Small intestine (tissue), 7 donors: ENCODE measurements at regions not wholly inside any gene's neighbourhood (a gene's known extent, or its start where the extent isn't known, plus 50 kb on each side); places are given as distances from the start of the nearest gene placed in this dataset.
"Not testable (repeated sequence)": the region's sequence is repeated elsewhere in the genome, so short reads cannot be mapped to it uniquely, and the experiment has no call there.

Experiments used
- DNase-seq, 2 donors: peaks; one replicate each; pipeline versions ENCODE4 v3.0.0 to v3.0.0-alpha.2; 2013
- FAIRE-seq: peaks from 2 replicates; lab custom pipeline; 2012; peaks lifted over from hg19 to GRCh38; lab: Jason Lieb, UNC
- H3K27ac ChIP-seq, 3 donors: one replicate each; pipeline ENCODE4 v1.5.1; 2013; ENCODE audit warnings: low read length in 2 of 3, mild to moderate bottlenecking in 2 of 3, control low read depth in 1 of 3, inconsistent platforms in 1 of 3, low read depth in 1 of 3, moderate library complexity in 1 of 3
- H3K27me3 ChIP-seq, 3 donors: one replicate each; pipeline ENCODE4 v1.6.1; 2013; ENCODE audit warnings: low read length in 3 of 3, inconsistent platforms in 1 of 3; ENCODE audit not compliant: control insufficient read depth in 3 of 3, insufficient read depth in 3 of 3
- H3K36me3 ChIP-seq, 3 donors: one replicate each; pipeline ENCODE4 v1.6.1; 2013; ENCODE audit warnings: low read length in 3 of 3, inconsistent platforms in 1 of 3, low read depth in 1 of 3, mild to moderate bottlenecking in 1 of 3, moderate library complexity in 1 of 3; ENCODE audit not compliant: control insufficient read depth in 3 of 3, insufficient read depth in 2 of 3
- H3K4me1 ChIP-seq, 3 donors: one replicate each; pipeline ENCODE4 v1.6.1; 2013; ENCODE audit warnings: low read length in 2 of 3, inconsistent platforms in 1 of 3, low read depth in 1 of 3, mild to moderate bottlenecking in 1 of 3, moderate library complexity in 1 of 3; ENCODE audit not compliant: control insufficient read depth in 3 of 3, insufficient read depth in 2 of 3
- H3K4me3 ChIP-seq, 3 donors: one replicate each; pipeline ENCODE4 v1.5.1; 2013; ENCODE audit warnings: low read length in 3 of 3, control low read depth in 1 of 3, inconsistent platforms in 1 of 3, low read depth in 1 of 3, mild to moderate bottlenecking in 1 of 3, moderate library complexity in 1 of 3
- H3K9me3 ChIP-seq, 2 donors: one replicate each; pipeline ENCODE4 v1.6.1; 2013; ENCODE audit warnings: low read depth in 1 of 2, low read length in 1 of 2; ENCODE audit not compliant: control insufficient read depth in 2 of 2, insufficient read depth in 1 of 2
- whole genome bisulfite sequencing, 3 donors: extraction: QIAGEN DNeasy Blood & Tissue Kit; methylation state at CpG; one replicate each; pipeline ENCODE4 v1.1.7; 2013; 5-methylcytosine and 5-hydroxymethylcytosine counted together
- donor health status: healthy with polysubstance abuse.
- donor health status: control.
- donor health status: control.
- donor health status: Bipolar disorder and iron deficiency.
- donor health status: healthy.

GRCh38 chr7:6882321-6882721 is 56.2 kb upstream of the CCZ1B start:
- H3K4me1 ChIP-seq, DNase-seq, H3K9me3 ChIP-seq, H3K27ac ChIP-seq, H3K27me3 ChIP-seq, H3K4me3 ChIP-seq, H3K36me3 ChIP-seq, FAIRE-seq: not testable (repeated sequence)
- 70 to 80% (median 75%) methylated on average over 8 of the region's 8 CpGs for WGBS, 3 donors

- WGBS, 3 donors = 85 to 90% (median 88%) methylated on average over 9 to 10 of the region's 10 CpGs
- not testable (repeated sequence) for H3K36me3 ChIP-seq, H3K27me3 ChIP-seq, FAIRE-seq, H3K4me1 ChIP-seq, DNase-seq, H3K9me3 ChIP-seq, H3K4me3 ChIP-seq, H3K27ac ChIP-seq
Observed at GRCh38 chr7:6883756-6884155, 57.7 kb upstream of the CCZ1B start.

GRCh38 chr7:6886198-6886597 is 60.1 kb upstream of the CCZ1B start:
- Histone ChIP-seq H3K4me3 (no peak overlapping the region), H3K27me3 (no peaks in the 10 kb centered on the region), H3K36me3 (no peaks in the 10 kb centered on the region), H3K9me3 (no peaks in the 10 kb centered on the region), H3K4me1 (no peaks in the 10 kb centered on the region), H3K27ac (no peak overlapping the region)
- FAIRE-seq (no peak), DNase-seq (no peak)
- 62 to 71% (median 64%) methylated on average over 8 of the region's 8 CpGs for WGBS, 3 donors

- H3K27me3 ChIP-seq, H3K27ac ChIP-seq, H3K4me3 ChIP-seq, FAIRE-seq, H3K4me1 ChIP-seq, H3K9me3 ChIP-seq, DNase-seq, H3K36me3 ChIP-seq: not testable (repeated sequence)
- WGBS, 3 donors = 81 to 89% (median 87%) methylated on average over 13 of the region's 13 CpGs
Observed at GRCh38 chr7:6888267-6889045, 62.4 kb upstream of the CCZ1B start.

- FAIRE-seq = no peak
Observed at GRCh38 chr7:6889252-6889812, 63.3 kb upstream of the CCZ1B start.

GRCh38 chr7:6902097-6902518 is 76.0 kb upstream of the CCZ1B start:
- not testable (repeated sequence) for H3K4me3 ChIP-seq, DNase-seq, FAIRE-seq, H3K4me1 ChIP-seq, H3K27me3 ChIP-seq, H3K27ac ChIP-seq, H3K36me3 ChIP-seq
- WGBS, 3 donors = 19 to 36% (median 26%) methylated on average over 4 of the region's 4 CpGs
- peaks cover 0 to 11% of the 10 kb centered on the region in 2 donors for H3K9me3 ChIP-seq

More at GRCh38 chr7:6889252-6889812, 63.3 kb upstream of the CCZ1B start:
- DNase-seq = no peak
- Histone ChIP-seq H3K9me3 (no peaks in the 10 kb centered on the region), H3K36me3 (no peaks in the 10 kb centered on the region), H3K27ac (no peak overlapping the region), H3K4me1 (no peaks in the 10 kb centered on the region), H3K4me3 (no peak overlapping the region), H3K27me3 (no peaks in the 10 kb centered on the region)
- WGBS, 3 donors = 86 to 92% (median 90%) methylated on average over 8 of the region's 8 CpGs

GRCh38 chr7:6903289-6903688 is 77.2 kb upstream of the CCZ1B start:
- H3K27me3 ChIP-seq, H3K4me1 ChIP-seq, DNase-seq, H3K4me3 ChIP-seq, H3K36me3 ChIP-seq, H3K27ac ChIP-seq, FAIRE-seq: not testable (repeated sequence)
- peaks cover 0 to 11% of the 10 kb centered on the region in 2 donors for H3K9me3 ChIP-seq
- 65 to 79% (median 76%) methylated on average over 7 of the region's 7 CpGs for WGBS, 3 donors

GRCh38 chr7:6903792-6904191 is 77.7 kb upstream of the CCZ1B start:
- H3K27ac ChIP-seq, DNase-seq, H3K4me3 ChIP-seq, H3K27me3 ChIP-seq, H3K4me1 ChIP-seq, H3K36me3 ChIP-seq, FAIRE-seq: not testable (repeated sequence)
- peaks cover 0 to 11% of the 10 kb centered on the region in 2 donors for H3K9me3 ChIP-seq
- 73 to 89% (median 78%) methylated on average over 3 to 4 of the region's 4 CpGs for WGBS, 3 donors
